Cardiac muscle cell (in vitro differentiated cells and primary cell): ENCODE measurements at regions not wholly inside any gene's neighbourhood (a gene's known extent, or its start where the extent isn't known, plus 50 kb on each side); places are given as distances from the start of the nearest gene placed in this dataset.

ENCODE experiments used
- DNase-seq, 2 donors: peaks; one replicate each; pipeline versions ENCODE4 v3.0.0 to v3.0.0-alpha.2; 2010 to 2017; ENCODE audit warnings: low read depth in 1 of 2, low spot score in 1 of 2
- H3K27ac ChIP-seq: fragments of 200-600 bp; sonication (generic); 2 replicates; pipeline ENCODE4 v1.5.1; 2016
- H3K27me3 ChIP-seq: fragments of 200-600 bp; sonication (generic); 2 replicates; pipeline ENCODE4 v1.6.0; 2016; ENCODE audit warnings: control low read depth
- H3K36me3 ChIP-seq: fragments of 200-600 bp; sonication (generic); 2 replicates; pipeline ENCODE4 v1.5.1; 2016; ENCODE audit warnings: control low read depth
- H3K4me1 ChIP-seq: fragments of 200-600 bp; sonication (generic); 2 replicates; pipeline ENCODE4 v1.8.1; 2017; ENCODE audit warnings: low read depth, mild to moderate bottlenecking, mixed run types
- H3K4me3 ChIP-seq: fragments of 200-600 bp; sonication (generic); 2 replicates; pipeline ENCODE4 v1.5.1; 2016; ENCODE audit warnings: mild to moderate bottlenecking
- H3K9me3 ChIP-seq: fragments of 200-600 bp; sonication (generic); 2 replicates; pipeline ENCODE4 v1.5.1; 2017; ENCODE audit warnings: low read depth, mild to moderate bottlenecking, control low read depth
- TF ChIP-seq, protein P1 (sequence below): IDR thresholded peaks from 2 replicates; pipeline ENCODE4 v1.5.1; 2012; ENCODE audit warnings: low read depth, mild to moderate bottlenecking, low read length

DNA sequence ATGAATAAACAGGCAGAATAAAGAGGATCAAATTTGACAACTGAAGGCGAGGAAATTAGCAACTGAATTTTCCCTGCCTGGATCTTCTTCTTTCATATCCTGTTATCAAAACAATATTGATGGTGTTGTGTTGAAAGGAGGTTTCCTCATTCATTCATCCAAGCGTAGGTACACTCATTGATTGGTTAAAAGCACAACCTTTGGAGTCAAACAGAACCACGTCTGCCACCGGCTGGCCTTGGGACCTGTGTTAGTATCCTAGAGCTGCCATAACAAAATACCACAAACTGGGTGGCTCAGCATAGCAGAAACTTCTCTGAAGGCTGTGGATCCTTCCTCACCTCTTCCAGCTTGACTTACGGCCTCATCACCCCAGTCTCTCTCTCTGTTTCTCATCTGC, 268.6 kb upstream of the PWP1 start:
- no peak overlapping the region for H3K4me3 ChIP-seq
- H3K27me3 ChIP-seq = no peaks in the 10 kb centered on the region
- no peaks in the 10 kb centered on the region for H3K36me3 ChIP-seq
- H3K9me3 ChIP-seq = no peaks in the 10 kb centered on the region
- TF ChIP-seq, protein P1, sequence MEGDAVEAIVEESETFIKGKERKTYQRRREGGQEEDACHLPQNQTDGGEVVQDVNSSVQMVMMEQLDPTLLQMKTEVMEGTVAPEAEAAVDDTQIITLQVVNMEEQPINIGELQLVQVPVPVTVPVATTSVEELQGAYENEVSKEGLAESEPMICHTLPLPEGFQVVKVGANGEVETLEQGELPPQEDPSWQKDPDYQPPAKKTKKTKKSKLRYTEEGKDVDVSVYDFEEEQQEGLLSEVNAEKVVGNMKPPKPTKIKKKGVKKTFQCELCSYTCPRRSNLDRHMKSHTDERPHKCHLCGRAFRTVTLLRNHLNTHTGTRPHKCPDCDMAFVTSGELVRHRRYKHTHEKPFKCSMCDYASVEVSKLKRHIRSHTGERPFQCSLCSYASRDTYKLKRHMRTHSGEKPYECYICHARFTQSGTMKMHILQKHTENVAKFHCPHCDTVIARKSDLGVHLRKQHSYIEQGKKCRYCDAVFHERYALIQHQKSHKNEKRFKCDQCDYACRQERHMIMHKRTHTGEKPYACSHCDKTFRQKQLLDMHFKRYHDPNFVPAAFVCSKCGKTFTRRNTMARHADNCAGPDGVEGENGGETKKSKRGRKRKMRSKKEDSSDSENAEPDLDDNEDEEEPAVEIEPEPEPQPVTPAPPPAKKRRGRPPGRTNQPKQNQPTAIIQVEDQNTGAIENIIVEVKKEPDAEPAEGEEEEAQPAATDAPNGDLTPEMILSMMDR = no peak
- H3K4me1 ChIP-seq = no peaks in the 10 kb centered on the region
- no peak for DNase-seq
- H3K27ac ChIP-seq = no peak overlapping the region

DNA sequence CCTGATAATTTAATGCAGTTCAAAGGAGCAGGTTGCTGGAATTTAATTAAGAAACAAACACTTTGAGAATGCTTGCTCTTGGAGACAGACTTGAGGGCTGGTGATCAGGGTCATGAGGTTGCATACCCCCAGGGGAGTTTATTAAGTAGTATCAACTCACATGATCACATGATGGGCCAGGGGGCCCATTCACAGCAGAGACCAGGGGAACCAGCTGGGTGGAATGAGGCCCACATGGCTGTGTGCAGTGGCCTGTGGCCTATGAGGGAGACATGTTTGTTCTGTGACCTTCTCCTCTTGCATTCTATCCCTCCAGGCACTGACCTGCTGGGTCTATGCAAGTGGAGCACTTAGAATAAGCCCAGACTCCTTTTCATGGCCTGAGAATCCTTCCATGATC, 266.6 kb upstream of the PWP1 start:
- Histone ChIP-seq H3K27ac (no peak overlapping the region), H3K36me3 (no peaks in the 10 kb centered on the region), H3K4me1 (no peaks in the 10 kb centered on the region), H3K27me3 (no peaks in the 10 kb centered on the region), H3K4me3 (no peak overlapping the region), H3K9me3 (no peaks in the 10 kb centered on the region)
- TF ChIP-seq, protein P1 = no peak
- no peak for DNase-seq

DNA sequence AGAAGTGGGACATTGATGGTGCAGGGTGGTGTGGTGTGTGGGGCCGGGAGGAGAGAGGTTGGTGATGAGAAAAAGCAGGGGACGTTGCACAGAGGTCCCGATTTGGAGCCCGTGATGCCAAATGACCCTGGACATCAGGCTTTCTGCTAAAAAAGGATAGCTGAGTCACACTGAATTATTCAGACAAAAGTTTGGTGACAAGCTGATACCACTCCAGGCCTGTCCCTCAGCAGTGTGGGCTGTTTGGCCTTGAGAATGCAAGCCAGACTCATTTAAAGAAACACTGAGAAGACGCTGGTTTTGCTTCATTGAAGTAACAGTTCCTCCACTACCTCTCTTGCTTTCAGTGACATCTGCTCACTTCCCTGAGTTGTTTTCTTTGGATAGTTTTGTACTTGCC, 262.1 kb upstream of the PWP1 start:
- no peaks in the 10 kb centered on the region for H3K4me1 ChIP-seq
- no peak overlapping the region for H3K27ac ChIP-seq
- no peaks in the 10 kb centered on the region for H3K36me3 ChIP-seq
- DNase-seq = no peak
- no peaks in the 10 kb centered on the region for H3K27me3 ChIP-seq
- no peak overlapping the region for H3K4me3 ChIP-seq
- no peaks in the 10 kb centered on the region for H3K9me3 ChIP-seq
- TF ChIP-seq, protein P1 = no peak

DNA sequence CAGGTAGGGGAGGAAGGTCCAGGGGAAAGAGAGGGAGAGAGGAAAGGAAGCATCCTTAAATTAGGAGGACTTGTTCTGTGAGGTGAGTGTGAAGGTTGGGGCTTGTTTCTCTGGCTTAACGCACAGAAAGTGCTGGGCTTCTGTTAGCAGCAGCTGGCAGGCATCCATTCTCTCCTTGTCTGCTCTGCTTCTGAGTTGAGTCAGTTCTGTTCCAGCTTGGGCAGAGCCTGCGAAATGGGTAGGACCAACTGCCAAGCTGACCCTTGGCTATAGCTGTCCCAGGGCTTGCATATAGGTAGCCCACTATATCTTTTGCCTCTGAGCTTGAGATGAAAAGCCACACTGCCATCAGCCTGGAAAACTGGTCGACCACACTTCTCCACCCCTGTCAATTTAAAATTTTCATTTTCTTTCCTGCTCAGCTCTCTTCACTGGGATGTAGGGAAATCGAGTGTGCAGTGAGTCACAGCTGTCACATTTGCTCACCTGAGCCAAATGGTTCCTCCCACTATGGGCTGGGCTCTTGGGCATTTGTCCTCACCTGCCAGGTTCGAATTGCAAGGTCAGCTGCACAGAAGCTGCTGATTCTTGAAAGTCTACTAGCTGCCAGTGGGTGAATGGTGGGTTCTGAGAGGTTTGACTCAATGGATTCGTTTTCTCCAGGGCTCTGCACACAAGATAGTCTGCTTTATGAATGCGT, 256.4 kb upstream of the PWP1 start:
- H3K27ac ChIP-seq = no peak overlapping the region
- no peak overlapping the region for H3K4me3 ChIP-seq
- no peaks in the 10 kb centered on the region for H3K27me3 ChIP-seq
- H3K36me3 ChIP-seq = no peaks in the 10 kb centered on the region
- DNase-seq = no peak
- no peaks in the 10 kb centered on the region for H3K9me3 ChIP-seq
- TF ChIP-seq, protein P1 = no peak
- peaks cover 3% of the 10 kb centered on the region for H3K4me1 ChIP-seq

DNA sequence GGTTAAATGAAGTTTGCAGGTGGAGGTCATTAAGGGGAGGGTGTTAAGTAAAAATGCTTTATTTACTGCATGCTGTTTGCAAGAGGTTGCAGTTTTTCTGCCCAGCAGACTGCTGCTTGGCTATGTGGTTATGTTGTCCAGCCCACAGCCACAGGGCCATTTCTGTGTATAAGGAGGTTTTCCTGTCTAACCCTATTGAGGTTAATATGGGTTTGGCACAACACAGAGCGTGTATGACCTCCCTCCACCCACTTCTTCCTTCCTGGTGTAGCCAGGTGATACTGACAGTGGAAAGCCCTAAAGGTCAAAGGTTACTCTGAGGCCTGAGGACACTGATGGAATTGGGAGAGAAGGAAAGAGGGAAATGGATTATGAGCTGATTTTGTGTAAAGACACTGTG, 253.7 kb upstream of the PWP1 start:
- Histone ChIP-seq H3K36me3 (no peaks in the 10 kb centered on the region), H3K4me1 (peaks cover 3% of the 10 kb centered on the region), H3K4me3 (no peak overlapping the region), H3K27me3 (no peaks in the 10 kb centered on the region), H3K9me3 (no peaks in the 10 kb centered on the region), H3K27ac (no peak overlapping the region)
- TF ChIP-seq, protein P1 = no peak
- DNase-seq = no peak
